C4-2B (cell line): ENCODE measurements at regions not wholly inside any gene's neighbourhood (a gene's known extent, or its start where the extent isn't known, plus 50 kb on each side); places are given as distances from the start of the nearest gene placed in this dataset.

Experiments
- CTCF ChIP-seq: fragments of 450-650 bp; conservative IDR thresholded peaks from 2 replicates; pipeline ENCODE4 v1.5.1; 2017; ENCODE audit warnings: mild to moderate bottlenecking
- ZFX ChIP-seq: fragments of 450-650 bp; IDR thresholded peaks from 2 replicates; pipeline ENCODE4 v1.6.1; 2017

GRCh38 chr7:13282377-13282980 lies 595.0 kb downstream of the ARL4A start:
- TF ChIP-seq CTCF, result peak; percentile 77
- no peak for TF ChIP-seq ZFX
